Sigmoid colon (tissue), 6 donors: ENCODE measurements at regions not wholly inside any gene's neighbourhood (a gene's known extent, or its start where the extent isn't known, plus 50 kb on each side); places are given as distances from the start of the nearest gene placed in this dataset.

Experiments used
- DNase-seq: peaks from one replicate; pipeline ENCODE4 v3.0.0-alpha.2; 2019
- H3K27ac ChIP-seq, 4 donors: fragments of 200-600 bp; sonication (generic); one replicate each; pipeline ENCODE4 v1.5.1; 2016 to 2019; ENCODE audit warnings: mild to moderate bottlenecking in 1 of 4
- H3K27me3 ChIP-seq, 3 donors: fragments of 200-600 bp; sonication (generic); one replicate each; pipeline ENCODE4 v1.5.1; 2019; ENCODE audit warnings: mild to moderate bottlenecking in 1 of 3
- H3K36me3 ChIP-seq, 4 donors: fragments of 200-600 bp; sonication (generic); one replicate each; pipeline ENCODE4 v1.5.1; 2016 to 2019
- H3K4me1 ChIP-seq, 4 donors: fragments of 200-600 bp; sonication (generic); one replicate each; pipeline ENCODE4 v1.5.1; 2017 to 2019
- H3K4me3 ChIP-seq, 4 donors: fragments of 200-600 bp; sonication (generic); one replicate each; pipeline ENCODE4 v1.5.1; 2017 to 2019; ENCODE audit warnings: mild to moderate bottlenecking in 2 of 4, moderate library complexity in 1 of 4
- H3K9me3 ChIP-seq, 4 donors: fragments of 200-600 bp in 3 of 4; sonication (generic) in 3 of 4; one replicate each; pipeline versions ENCODE4 v1.5.1 to v1.6.1; 2013 to 2019
- EP300 ChIP-seq, 4 donors: sonication (generic); formaldehyde crosslinking; IDR thresholded peaks; one replicate each; pipeline ENCODE4 v1.6.1; 2017; ENCODE audit warnings: antibody characterized with exemption in 4 of 4
- POLR2A ChIP-seq, 2 donors: fragments of 450-650 bp; IDR thresholded peaks; one replicate each; pipeline ENCODE4 v1.6.1; 2016; ENCODE audit warnings: antibody characterized with exemption in 2 of 2, mild to moderate bottlenecking in 2 of 2, moderate library complexity in 2 of 2
- POLR2AphosphoS5 ChIP-seq, 4 donors: sonication (generic); formaldehyde crosslinking; IDR thresholded peaks; one replicate each; pipeline ENCODE4 v1.6.1; 2017; ENCODE audit warnings: antibody characterized with exemption in 4 of 4
- WGBS, 2 donors: extraction: QIAGEN DNeasy Blood & Tissue Kit; methylation state at CpG; one replicate each; pipeline ENCODE4 v1.1.7; 2013; 5-methylcytosine and 5-hydroxymethylcytosine counted together
- intact Hi-C: fragments of 100-400 bp; cut with DNase I; formaldehyde crosslinking; loops from one replicate; pipeline ENCODE4 v1.15.1; 2023
- TF ChIP-seq, protein P1 (sequence below), 4 experiments: fragments of 450-650 bp in 3 of 4; fragments of 200-600 bp in 1 of 4; IDR thresholded peaks; one replicate each; pipeline ENCODE4 v1.5.1; 2016 to 2019; ENCODE audit warnings: antibody characterized with exemption in 4 of 4, mild to moderate bottlenecking in 3 of 4, moderate library complexity in 2 of 4
- donor health status: healthy with polysubstance abuse.
- donor health status: healthy.

- WGBS, 2 donors: 93 to 95% methylated on average over 2 of the region's 2 CpGs
- intact Hi-C loops: no loop called here
- no peak for DNase-seq
- H3K27me3 ChIP-seq: no peaks in the 10 kb centered on the region
- no peaks in the 10 kb centered on the region for H3K9me3 ChIP-seq
- no peak overlapping the region for H3K27ac ChIP-seq
- TF ChIP-seq POLR2AphosphoS5 (IDR thresholded peaks at IDR 0.05) (no peak), POLR2A (IDR thresholded peaks at IDR 0.05) (no peak), EP300 (IDR thresholded peaks at IDR 0.05) (no peak)
- TF ChIP-seq, protein P1, sequence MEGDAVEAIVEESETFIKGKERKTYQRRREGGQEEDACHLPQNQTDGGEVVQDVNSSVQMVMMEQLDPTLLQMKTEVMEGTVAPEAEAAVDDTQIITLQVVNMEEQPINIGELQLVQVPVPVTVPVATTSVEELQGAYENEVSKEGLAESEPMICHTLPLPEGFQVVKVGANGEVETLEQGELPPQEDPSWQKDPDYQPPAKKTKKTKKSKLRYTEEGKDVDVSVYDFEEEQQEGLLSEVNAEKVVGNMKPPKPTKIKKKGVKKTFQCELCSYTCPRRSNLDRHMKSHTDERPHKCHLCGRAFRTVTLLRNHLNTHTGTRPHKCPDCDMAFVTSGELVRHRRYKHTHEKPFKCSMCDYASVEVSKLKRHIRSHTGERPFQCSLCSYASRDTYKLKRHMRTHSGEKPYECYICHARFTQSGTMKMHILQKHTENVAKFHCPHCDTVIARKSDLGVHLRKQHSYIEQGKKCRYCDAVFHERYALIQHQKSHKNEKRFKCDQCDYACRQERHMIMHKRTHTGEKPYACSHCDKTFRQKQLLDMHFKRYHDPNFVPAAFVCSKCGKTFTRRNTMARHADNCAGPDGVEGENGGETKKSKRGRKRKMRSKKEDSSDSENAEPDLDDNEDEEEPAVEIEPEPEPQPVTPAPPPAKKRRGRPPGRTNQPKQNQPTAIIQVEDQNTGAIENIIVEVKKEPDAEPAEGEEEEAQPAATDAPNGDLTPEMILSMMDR (IDR thresholded peaks at IDR 0.05): no peak
- H3K4me3 ChIP-seq: no peak overlapping the region
- no peaks in the 10 kb centered on the region for H3K36me3 ChIP-seq
- H3K4me1 ChIP-seq: no peaks in the 10 kb centered on the region
These were observed 415.7 kb upstream of the RBFOX1 start for GRCh38 chr16:6916946-6917345.

- no peak for TF ChIP-seq POLR2AphosphoS5 (IDR thresholded peaks at IDR 0.05)
- TF ChIP-seq, protein P1 (IDR thresholded peaks at IDR 0.05): no peak
- no peak for TF ChIP-seq EP300 (IDR thresholded peaks at IDR 0.05)
- TF ChIP-seq POLR2A (IDR thresholded peaks at IDR 0.05): no peak
These were observed 419.1 kb upstream of the RBFOX1 start for GRCh38 chr16:6913566-6913965.

DNA sequence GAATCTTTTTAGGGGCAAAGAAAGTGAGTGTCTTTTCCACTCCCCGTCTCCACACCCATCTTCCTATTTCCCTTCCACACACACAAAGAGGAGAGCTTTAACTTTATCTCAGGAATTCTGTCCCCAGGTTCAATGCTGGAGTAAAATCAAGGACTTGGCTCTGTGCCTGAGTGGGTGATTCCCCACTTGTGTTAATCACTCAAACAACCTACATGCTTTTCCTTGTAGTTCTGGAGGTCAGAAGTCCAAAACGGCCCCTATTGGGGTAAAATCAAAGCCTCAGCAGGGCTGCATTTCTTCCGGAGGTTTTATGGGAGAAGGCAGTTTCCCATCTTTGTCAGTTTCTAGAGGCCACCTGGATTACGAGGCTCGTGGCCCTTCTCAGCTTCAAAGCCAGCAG lies 422.3 kb upstream of the RBFOX1 start:
- TF ChIP-seq, protein P1 (IDR thresholded peaks at IDR 0.05): no peak
- TF ChIP-seq EP300 (IDR thresholded peaks at IDR 0.05) (no peak), POLR2AphosphoS5 (IDR thresholded peaks at IDR 0.05) (no peak), POLR2A (IDR thresholded peaks at IDR 0.05) (no peak)
- H3K36me3 ChIP-seq: no peaks in the 10 kb centered on the region
- intact Hi-C loops: no loop called here
- no peaks in the 10 kb centered on the region for H3K9me3 ChIP-seq
- H3K27ac ChIP-seq: no peak overlapping the region
- H3K27me3 ChIP-seq: no peaks in the 10 kb centered on the region
- DNase-seq: no peak
- 22 to 56% methylated on average over 5 of the region's 5 CpGs for WGBS, 2 donors
- no peak overlapping the region for H3K4me3 ChIP-seq
- no peaks in the 10 kb centered on the region for H3K4me1 ChIP-seq

More at GRCh38 chr16:6913566-6913965, 419.1 kb upstream of the RBFOX1 start:
- H3K27ac ChIP-seq: no peak overlapping the region
- 89 to 93% methylated on average over 5 of the region's 5 CpGs for WGBS, 2 donors
- no peaks in the 10 kb centered on the region for H3K9me3 ChIP-seq
- no peak overlapping the region for H3K4me3 ChIP-seq
- H3K4me1 ChIP-seq: no peaks in the 10 kb centered on the region
- H3K36me3 ChIP-seq: no peaks in the 10 kb centered on the region
- H3K27me3 ChIP-seq: no peaks in the 10 kb centered on the region
- DNase-seq: no peak
- intact Hi-C loops: no loop called here

GRCh38 chr16:6905601-6906000 lies 427.0 kb upstream of the RBFOX1 start:
- no peak for DNase-seq
- Histone ChIP-seq H3K36me3 (no peaks in the 10 kb centered on the region), H3K4me3 (no peak overlapping the region), H3K27me3 (no peaks in the 10 kb centered on the region), H3K4me1 (no peaks in the 10 kb centered on the region), H3K9me3 (no peaks in the 10 kb centered on the region), H3K27ac (no peak overlapping the region)
- WGBS, 2 donors: 73 to 76% methylated on average over 3 of the region's 3 CpGs
- TF ChIP-seq POLR2A (IDR thresholded peaks at IDR 0.05) (no peak), EP300 (IDR thresholded peaks at IDR 0.05) (no peak), POLR2AphosphoS5 (IDR thresholded peaks at IDR 0.05) (no peak)
- TF ChIP-seq, protein P1 (IDR thresholded peaks at IDR 0.05): no peak
- intact Hi-C loops: no loop called here

GRCh38 chr16:6903671-6904070 lies 429.0 kb upstream of the RBFOX1 start:
- 71 to 75% methylated on average over 5 of the region's 5 CpGs for WGBS, 2 donors
- no peak for TF ChIP-seq EP300 (IDR thresholded peaks at IDR 0.05)
- TF ChIP-seq, protein P1 (IDR thresholded peaks at IDR 0.05): no peak
- TF ChIP-seq POLR2AphosphoS5 (IDR thresholded peaks at IDR 0.05): no peak
- Histone ChIP-seq H3K36me3 (no peaks in the 10 kb centered on the region), H3K4me3 (no peak overlapping the region), H3K27me3 (no peaks in the 10 kb centered on the region), H3K4me1 (no peaks in the 10 kb centered on the region), H3K27ac (no peak overlapping the region), H3K9me3 (no peaks in the 10 kb centered on the region)
- DNase-seq: no peak
- intact Hi-C loops: no loop called here
